ENCODE measurements at regions not wholly inside any gene's neighbourhood (a gene's known extent, or its start where the extent isn't known, plus 50 kb on each side); places are given as distances from the start of the nearest gene placed in this dataset.
"Not testable (repeated sequence)": the region's sequence is repeated elsewhere in the genome, so short reads cannot be mapped to it uniquely, and the experiment has no call there.

DNA sequence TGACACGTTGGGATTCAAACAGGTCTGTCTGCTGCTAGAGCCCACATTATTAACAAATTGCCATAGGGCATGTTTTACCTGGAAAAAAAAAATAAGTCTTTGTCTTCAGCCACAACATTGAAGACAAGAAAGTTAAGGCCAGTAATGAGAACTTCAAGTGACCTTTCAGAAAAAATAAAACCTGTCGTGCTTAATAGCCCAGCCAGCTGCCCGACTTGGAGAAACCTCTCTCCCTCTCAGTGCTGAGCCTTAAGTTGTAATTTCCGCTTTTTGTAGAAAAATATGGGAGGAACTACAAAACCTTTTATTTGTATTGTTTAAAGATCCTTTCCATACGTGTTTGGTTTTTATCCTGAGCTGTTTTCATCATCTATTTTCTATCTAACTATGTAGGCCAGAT, 454.3 kb upstream of the SLITRK6 start:
- DNase-seq (ENCODE audit: low read depth), result not testable (repeated sequence)

DNA sequence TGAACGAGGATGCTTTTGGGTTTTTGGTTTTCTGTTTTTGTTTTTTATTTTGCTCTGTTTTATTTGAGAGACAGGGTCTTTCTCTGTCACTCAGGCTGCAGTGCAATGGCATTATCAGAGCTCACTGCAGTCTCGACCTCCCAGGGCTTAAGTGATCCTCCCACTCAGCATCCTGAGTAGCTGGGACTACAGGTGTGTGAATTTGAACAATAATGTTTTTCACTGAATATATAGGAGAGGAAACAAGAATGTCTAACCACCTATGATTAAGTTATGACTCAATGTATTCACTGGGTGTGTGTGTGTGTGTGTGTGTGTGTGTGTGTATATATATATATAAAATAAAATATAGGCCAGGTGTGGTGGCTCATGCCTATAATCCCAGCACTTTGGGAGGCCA, 456.6 kb upstream of the SLITRK6 start:
- DNase-seq (ENCODE audit: low read depth), result not testable (repeated sequence)

DNA sequence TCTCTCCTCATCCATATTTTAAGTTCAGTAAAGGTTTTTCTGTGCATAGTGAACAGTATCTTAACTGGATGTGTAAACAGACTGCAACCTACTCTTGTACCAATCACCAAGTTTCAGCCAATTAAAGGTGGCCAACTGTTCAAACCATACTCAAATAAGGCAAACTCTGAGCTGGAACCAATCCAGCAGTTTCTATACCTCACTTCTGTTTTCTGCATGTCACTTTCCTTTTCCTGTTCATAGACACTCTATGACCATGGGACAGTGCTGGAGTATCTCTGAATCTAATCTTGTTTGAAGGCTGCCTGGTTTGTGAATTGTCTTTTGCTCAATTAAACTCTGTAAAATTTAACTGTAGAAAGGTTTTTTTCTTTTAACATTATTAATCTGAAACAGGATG, 470.3 kb upstream of the SLITRK6 start:
- DNase-seq (ENCODE audit: low read depth), result no peak

DNA sequence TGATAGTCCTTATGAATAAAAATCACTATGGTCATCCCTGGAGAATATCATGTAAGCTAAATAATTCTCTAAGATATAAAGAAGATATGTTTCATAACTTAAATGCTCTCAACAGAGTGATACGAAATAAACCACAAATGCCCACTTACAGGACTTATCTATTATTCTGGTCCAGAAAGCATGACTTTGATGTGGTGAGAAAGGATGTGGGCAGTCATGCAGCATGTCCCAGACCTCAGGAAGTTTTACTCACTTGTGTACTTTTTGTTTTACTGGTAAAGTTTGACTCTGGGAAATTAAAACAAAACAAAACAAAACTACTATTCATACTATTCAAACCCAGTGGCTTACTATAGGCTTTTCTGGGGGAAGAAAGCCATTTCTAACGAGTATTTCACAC, 483.2 kb upstream of the SLITRK6 start:
- DNase-seq (ENCODE audit: low read depth), result peak; percentile 35

DNA sequence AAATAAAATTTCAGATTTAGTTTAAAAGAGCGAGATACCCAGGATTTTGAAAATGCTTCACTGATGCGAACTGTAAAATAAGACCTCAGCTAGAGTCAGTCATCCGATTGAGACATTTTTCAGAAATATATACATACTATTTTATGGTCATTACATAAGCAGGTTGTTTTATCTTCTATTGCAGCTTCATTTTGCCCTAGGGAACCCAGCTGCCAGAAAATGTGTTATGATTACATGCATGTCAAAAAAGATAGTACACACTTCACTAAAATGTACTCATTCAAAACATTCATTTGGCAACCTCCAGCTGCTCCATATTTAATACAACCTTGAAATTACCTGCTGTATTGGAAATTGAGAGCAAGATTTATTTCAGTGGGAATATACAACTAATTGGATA, 483.8 kb upstream of the SLITRK6 start:
- no peak for DNase-seq (ENCODE audit: low read depth)

DNA sequence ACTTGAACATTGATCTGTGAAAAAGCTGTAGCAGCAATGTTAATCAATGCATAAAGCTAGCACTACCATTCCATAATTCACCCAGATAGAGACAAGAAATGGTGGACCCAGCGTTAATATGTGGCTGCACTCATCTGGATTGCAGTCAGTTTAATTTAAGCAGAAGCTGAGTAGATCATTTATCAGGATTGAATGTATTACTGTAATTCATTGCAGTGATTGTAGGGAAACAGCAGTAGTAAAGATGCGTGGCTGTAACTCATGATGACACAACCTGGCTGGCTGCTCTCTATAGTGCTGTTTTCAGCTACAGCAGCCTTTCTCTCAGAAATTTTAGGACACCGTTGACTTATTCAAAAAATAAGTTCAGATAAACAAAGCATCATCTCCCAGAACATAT, 499.5 kb upstream of the SLITRK6 start:
- no peak for DNase-seq (ENCODE audit: low read depth)

DNA sequence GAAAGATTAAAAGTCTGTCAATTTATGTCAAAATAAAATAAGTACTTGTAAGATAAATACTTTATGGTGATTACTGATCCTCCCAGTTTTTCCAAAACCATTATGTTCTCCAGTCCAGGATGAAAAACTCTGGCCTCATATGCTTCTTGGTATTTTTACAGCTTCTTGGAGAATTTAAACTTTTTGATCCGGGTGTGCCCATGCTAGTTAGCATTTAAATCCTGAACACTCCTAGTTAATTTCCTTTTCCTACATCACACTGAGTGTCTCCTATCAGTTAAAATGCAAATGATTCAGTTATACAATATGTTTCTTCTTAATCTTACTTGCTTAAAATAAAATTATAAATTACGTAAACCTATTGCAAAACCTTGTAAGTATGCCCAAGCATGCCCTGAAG, 499.9 kb upstream of the SLITRK6 start:
- no peak for DNase-seq (ENCODE audit: low read depth)

DNA sequence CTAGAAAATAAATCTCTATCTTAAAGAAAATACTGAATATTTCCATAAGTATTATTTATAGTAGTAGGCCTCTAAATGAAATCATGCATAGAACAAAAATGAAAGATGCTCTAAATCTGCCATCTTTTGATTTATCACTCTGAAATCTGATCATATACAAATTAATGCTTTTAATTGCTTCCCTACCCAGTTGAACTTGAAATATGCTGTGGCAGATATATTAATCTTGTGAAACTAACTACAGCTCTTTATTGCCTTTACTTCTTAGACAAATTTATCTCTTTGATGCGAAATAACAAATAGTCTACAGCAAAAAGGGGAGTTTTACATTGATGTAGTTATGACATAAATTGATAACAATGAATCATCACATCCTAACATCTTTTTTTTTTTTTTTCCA, 510.7 kb upstream of the SLITRK6 start:
- DNase-seq (ENCODE audit: low read depth), result no peak

DNA sequence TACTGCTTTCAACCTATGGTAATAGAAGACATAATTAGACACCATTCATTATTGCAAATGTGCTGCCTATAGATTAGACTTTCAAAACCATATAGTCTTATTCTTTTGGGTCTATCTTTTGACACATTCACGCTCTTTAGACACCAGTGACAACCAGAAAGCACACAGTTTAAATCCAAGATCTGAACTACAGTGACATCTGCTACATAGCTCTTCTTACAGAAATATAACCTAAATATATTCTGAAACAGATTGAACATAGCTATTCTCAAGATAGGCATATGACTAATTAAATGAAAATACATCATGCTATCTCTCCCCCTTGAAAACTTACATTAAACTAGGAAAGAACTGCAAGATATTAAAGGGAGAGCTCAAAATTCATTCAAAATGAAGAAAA, 514.2 kb upstream of the SLITRK6 start:
- DNase-seq (ENCODE audit: low read depth), result no peak

DNA sequence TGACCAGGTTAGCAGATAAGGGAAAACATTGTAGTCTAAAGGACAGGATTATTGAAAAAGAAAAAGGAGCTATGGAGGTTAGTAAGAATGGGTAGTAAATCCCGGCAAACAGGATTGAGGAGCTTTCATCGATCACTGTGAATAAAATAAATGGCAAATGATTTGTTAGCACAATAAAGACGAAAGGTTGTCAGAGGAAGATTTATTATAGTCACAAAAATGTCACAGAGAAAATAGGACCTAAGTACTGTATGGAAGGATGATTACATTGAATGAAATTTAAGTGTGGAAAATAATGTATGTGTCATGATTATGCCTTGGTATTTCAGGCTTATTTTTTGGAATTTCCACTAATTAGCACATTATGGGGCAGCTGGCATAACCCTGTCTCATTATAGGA, 519.2 kb upstream of the SLITRK6 start:
- no peak for DNase-seq (ENCODE audit: low read depth)

DNA sequence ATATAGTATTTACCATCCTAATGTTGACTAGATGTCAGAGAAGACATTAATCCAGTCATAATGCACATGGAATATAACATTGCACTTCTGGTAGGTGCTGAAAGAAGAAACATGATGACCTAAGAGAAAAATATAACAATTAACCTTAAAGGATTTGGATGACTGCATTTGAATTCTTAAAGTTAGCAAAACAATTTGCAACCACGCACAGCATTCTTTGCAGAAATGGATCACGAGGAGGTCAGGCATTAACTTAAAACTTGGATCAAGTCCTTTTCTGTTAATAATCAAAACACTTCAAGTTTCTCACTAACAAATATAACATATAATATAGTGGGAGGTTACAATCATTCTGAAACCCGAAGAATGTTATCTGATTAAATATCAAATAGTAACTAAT, 525.0 kb upstream of the SLITRK6 start:
- no peak for DNase-seq (ENCODE audit: low read depth)

DNA sequence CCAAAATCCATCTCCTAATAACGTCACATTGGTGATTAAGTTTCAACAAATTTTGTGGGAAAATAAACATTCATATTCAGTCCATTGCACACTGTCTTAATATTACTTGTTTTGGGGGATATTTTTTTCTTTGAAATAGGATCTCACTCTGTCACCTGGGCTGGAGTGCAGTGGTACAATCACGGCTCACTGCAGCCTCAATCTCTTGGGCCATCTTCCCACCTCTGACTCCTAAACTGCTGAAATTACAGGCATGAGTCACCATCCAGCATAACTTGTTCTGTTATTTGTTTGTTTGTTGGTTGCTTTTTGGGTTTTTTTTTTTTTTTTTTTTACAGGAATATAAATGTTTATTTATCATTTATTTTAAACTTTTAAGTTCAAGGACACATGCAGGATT, 556.1 kb upstream of the SLITRK6 start:
- DNase-seq (ENCODE audit: low read depth), result no peak

DNA sequence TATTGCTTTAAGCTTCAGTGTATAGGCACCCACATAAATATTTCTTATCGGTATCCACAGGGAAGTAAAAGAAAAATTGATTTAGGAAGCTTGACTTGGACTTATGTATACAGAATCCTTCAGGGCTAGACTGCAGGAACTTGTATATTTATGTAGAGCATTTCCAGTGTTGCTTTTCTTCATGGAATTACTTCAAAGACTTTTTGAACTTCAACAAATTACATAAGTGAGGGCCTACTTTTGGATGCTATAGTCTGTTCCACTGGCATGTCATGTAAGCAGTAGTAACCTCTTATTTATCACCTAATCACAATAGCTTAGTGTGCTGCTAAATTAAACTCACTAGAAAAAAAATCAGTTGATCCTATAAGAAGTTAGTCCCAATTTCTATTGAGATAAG, 557.9 kb upstream of the SLITRK6 start:
- no peak for DNase-seq (ENCODE audit: low read depth)

DNA sequence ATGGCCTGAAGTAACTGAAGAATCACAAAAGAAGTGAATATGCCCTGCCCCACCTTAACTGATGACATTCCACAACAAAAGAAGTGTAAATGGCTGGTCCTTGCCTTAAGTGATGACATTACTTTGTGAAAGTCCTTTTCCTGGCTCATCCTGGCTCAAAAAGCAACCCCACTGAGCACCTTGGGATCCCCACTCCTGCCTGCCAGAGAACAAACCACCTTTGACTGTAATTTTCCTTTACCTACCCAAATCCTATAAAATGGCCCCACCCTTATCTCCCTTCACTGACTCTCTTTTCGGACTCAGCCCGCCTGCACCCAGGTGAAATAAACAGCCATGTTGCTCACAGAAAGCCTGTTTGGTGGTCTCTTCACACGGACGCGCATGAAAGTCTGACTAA, 564.5 kb upstream of the SLITRK6 start:
- not testable (repeated sequence) for DNase-seq (ENCODE audit: low read depth)

DNA sequence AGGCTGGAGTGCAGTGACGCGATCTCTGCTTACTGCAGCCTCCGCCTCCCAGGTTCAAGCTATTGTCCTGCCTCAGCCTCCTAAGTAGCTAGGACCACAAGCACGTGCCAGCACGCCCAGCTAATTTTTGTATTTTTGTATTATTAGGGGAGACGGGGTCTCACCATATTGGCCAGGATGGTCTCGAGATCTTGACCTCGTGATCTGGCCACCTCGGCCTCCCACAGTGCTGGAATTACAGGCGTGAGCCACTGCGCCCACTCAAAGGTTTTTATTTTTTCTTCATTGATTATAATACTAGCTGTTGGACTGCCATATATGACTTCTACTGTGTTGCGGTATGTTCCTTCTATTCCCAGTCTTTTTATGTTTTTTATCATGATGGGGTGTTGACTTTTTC, 569.7 kb upstream of the SLITRK6 start:
- no peak for DNase-seq (ENCODE audit: low read depth)

DNA sequence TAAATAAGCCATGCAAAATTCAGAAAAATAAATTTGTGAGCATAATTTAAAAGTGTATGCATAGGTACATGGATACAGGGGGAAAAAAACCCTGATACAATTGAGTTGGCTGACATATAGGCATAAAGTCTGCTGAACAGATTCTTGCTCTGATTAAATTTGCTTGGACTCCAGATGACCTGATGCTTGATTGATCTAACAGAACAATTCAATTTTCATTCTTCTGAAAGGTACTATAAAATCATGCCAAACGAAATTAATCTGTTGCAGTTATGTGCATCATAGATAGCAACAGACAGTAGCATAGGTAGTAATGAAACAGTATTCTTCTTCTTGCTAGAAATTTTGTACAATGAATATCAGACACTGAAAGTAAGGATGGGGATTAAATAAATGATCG, 578.2 kb upstream of the SLITRK6 start:
- DNase-seq (ENCODE audit: low read depth), result no peak

DNA sequence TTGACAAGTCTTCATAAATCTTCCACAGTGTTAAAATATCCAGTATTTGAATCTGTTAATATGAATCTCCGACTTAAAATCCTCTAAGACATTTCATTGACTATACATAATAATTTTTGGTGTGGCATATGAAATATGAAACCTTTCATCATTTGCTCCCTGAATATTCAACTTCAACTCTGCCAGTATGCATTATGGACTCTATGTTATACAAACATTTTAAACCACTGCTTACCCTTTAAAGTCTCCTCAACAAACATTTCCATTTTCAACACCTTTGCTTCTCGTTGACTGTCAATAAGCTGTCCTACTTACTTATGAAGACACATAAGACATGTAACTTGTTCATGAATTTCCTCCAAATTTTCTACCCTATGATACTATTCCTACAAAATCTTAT, 579.4 kb upstream of the SLITRK6 start:
- DNase-seq (ENCODE audit: low read depth), result no peak

DNA sequence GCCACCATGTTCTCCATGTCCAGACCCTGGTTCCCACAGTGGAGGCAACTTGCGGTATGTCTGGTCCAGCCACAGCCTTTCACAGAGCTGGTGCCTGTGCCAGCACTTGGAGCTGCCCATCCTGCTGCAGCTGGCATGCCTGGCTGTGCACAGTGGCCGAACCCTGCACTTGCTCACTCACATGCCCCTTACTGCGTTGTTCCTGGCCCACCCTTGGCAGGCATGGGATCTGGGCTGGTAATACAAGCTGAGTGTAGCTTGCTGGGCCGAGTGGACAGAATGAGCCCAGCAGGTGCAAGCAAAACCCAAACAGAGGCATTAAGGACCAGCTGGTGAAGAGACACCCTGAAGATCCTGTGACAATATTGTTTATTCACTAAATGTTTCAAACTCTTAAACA, 583.9 kb upstream of the SLITRK6 start:
- DNase-seq (ENCODE audit: low read depth), result no peak

DNA sequence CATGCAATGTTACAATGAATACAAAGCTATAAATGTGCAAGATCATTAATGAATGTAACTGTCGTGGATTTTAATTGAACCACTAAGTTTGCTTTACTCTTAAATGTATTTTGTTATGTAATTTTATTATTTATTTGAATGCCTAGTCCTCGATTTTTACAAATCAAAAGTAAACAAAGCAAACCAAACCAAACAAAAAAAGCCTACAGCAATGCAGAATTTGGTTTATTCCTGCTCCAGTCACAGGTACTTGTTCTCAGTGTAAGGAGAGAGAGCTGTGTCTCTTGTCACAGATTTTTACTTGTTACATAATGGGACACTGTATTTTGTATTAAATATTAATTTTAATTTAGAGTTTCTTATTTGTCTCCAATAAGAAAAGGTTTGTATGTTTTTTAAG, 584.3 kb upstream of the SLITRK6 start:
- DNase-seq (ENCODE audit: low read depth), result no peak

DNA sequence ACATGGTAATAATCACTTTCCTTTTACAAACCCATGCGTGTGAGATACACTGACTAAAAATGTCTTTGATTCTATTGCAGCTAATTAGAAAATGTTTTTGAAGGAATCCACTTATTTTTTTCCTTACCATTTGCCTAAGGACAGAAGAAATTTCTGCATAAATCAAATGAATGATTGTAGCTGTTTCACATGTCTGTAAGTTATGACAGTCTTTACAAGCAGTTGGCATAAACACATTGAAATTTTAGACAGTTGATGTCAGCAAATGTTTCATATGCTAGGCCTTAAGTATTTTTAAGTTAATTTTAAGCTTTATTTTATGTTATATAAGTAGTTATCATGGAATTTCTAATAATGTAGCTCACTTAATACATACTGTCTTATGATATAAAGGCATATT, 598.4 kb upstream of the SLITRK6 start:
- no peak for DNase-seq (ENCODE audit: low read depth)

DNA sequence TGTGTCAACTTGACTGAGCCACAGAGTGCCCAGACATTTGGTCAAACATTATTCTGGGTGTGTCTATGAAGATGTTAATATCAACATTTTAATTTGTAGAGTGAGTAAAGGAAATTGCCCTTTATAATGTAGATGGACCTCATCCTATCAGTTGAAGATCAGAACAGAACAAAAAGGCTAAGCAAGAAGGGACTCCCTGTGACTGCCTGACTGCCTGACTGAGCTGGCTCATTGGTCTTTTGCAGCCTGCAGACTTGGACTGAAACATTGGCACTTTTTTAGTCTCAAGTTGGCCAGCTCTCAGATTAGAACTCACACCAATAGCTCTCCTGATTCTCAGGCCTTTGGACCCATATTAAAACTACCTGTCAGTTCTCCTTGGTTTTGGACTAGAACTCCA, 600.4 kb upstream of the SLITRK6 start:
- no peak for DNase-seq (ENCODE audit: low read depth)

DNA sequence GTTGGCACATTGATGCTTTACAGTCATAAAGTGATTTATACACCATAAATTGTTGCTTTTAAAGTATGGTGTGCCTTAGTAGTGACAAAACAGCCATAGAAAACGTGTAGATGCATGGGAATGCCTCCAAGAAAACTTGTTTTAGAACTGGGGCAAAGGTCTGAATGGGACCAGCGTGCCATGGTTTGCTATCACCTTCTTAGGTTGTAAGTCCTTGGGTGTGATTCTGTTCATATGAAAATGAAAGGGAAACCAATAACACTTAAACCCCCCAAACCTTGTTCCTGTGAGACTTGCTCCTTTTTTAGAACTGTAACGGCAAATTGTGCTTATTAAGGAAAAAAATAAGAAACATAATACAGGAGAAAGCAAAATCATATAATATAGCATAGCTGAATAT, 603.3 kb upstream of the SLITRK6 start:
- no peak for DNase-seq (ENCODE audit: low read depth)

DNA sequence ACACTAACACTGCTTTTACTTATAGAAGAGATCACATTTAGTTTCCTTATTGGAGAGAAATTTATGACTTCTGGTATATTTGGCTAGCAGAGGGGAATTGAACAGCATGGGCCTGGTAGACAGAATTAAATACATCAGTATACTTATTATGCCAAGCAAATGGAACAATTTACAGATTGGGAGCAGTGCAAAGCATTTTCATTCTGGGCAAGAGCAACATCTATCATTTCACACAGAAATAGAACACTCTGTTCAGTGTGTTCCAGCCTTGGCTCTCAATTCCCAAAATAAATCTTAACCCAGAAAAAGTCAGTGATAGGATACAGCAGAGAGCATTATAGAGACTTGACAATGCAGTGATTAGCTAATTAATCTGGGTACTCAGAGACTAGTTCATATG, 604.0 kb upstream of the SLITRK6 start:
- DNase-seq (ENCODE audit: low read depth), result no peak

DNA sequence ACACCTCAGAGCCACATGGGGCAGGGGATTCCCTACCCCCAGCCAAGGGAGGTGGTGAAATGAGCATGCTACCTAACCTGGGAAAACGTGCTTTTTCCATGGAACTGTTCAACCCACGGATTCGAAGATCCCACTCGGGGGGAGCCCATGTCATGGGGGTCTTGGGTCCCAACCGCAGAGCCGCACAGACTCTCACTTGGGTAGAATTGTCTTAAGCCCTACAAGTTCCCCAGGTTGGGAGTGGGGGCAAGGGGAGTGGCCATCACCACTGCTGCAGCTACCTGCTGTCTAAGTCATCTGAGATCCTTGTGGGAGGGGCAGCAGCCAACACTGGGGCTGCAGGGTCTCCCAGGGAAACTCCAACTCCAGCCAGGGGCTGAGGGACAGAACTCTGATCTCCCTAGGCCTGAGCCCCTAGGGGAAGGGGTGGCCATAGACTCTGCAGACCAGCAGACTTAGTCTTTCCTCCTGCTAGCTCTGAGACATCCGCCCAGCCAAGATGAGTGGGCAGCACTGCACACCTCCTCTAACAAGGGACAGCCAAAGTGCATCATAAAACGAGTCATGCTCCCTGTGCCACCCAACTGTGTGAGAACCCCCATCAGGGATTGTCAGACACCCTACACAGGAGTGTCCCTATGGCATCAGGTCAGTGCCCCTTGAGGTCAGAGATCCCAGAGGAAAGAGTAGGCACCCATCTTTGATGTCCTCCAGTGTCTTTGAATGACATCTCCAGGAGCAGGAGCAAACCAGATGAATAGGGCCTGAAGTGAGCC, 610.4 kb upstream of the SLITRK6 start:
- DNase-seq (ENCODE audit: low read depth), result no peak

Data from CMK (cell line).